ENCODE measurements at regions not wholly inside any gene's neighbourhood (a gene's known extent, or its start where the extent isn't known, plus 50 kb on each side); places are given as distances from the start of the nearest gene placed in this dataset.

DNA sequence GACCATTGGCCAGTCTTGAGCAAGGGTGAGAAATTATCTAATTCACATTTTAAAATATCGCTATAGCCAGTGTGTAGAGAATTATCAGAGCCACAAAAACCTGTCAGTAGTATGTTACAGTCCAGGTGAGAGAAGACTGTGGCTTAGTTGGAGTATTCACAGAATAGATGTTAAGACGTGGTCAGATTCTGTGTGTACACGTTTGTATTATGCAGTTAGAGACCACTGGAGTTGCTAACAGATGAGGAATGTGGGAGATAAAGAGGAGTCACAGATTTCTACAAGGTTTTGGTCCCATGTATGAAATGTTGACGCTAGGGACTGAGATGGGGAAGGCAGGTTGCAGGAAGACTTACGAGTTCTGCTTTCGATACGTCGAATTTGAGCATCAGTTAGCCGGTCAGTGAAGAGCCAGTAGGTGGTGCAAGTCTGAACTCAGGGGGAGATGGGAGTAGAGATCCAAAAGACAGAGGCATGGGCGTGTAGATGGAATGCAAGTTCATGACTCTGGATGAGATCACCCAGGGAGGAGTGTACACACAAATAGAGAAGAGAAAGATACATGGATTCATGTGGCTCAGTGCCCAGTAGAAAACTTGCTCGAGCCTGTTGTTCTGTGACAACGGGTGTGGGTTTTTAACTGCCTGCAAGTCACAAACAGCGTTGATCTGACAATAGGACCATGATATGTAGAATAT, 114.8 kb upstream of the FLRT2 start:
- Histone ChIP-seq H3K4me3 (peak overlapping the region; percentile 10), H3K36me3 (no peaks in the 10 kb centered on the region), H3K27ac (peak overlapping the region; percentile 59), H3K9me3 (no peaks in the 10 kb centered on the region), H3K27me3 (no peaks in the 10 kb centered on the region), H3K4me1 (peaks cover 20% of the 10 kb centered on the region)
- peak in 1 of 2 donors; percentile 68 for DNase-seq (ENCODE audit: low spot score in 2 of 2)
- TF ChIP-seq EP300 (IDR thresholded peaks at IDR 0.05), result no peak
- TF ChIP-seq POLR2A (IDR thresholded peaks at IDR 0.05), result no peak
- TF ChIP-seq, protein P1, sequence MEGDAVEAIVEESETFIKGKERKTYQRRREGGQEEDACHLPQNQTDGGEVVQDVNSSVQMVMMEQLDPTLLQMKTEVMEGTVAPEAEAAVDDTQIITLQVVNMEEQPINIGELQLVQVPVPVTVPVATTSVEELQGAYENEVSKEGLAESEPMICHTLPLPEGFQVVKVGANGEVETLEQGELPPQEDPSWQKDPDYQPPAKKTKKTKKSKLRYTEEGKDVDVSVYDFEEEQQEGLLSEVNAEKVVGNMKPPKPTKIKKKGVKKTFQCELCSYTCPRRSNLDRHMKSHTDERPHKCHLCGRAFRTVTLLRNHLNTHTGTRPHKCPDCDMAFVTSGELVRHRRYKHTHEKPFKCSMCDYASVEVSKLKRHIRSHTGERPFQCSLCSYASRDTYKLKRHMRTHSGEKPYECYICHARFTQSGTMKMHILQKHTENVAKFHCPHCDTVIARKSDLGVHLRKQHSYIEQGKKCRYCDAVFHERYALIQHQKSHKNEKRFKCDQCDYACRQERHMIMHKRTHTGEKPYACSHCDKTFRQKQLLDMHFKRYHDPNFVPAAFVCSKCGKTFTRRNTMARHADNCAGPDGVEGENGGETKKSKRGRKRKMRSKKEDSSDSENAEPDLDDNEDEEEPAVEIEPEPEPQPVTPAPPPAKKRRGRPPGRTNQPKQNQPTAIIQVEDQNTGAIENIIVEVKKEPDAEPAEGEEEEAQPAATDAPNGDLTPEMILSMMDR (IDR thresholded peaks at IDR 0.05), result peak in 1 of 2 donors; percentile 59
- TF ChIP-seq POLR2AphosphoS5 (IDR thresholded peaks at IDR 0.05), result peak in 1 of 3 donors; percentile 79
- WGBS, result 44% methylated on average over 13 of the region's 13 CpGs

- WGBS, result 22% methylated on average over 2 of the region's 2 CpGs
- no peak for DNase-seq (ENCODE audit: low spot score in 2 of 2)
- no peaks in the 10 kb centered on the region for H3K9me3 ChIP-seq
- no peaks in the 10 kb centered on the region for H3K36me3 ChIP-seq
- H3K4me1 ChIP-seq, result peaks cover 20% of the 10 kb centered on the region
- peak overlapping the region; percentile 59 for H3K27ac ChIP-seq
- no peak for TF ChIP-seq EP300 (IDR thresholded peaks at IDR 0.05)
- TF ChIP-seq POLR2AphosphoS5 (IDR thresholded peaks at IDR 0.05), result no peak
- TF ChIP-seq POLR2A (IDR thresholded peaks at IDR 0.05), result no peak
- TF ChIP-seq, protein P1 (IDR thresholded peaks at IDR 0.05), result no peak
- no peak overlapping the region for H3K4me3 ChIP-seq
- no peaks in the 10 kb centered on the region for H3K27me3 ChIP-seq
These were observed 113.2 kb upstream of the FLRT2 start for GRCh38 chr14:85416771-85417170.

GRCh38 chr14:85417396-85417795, 112.5 kb upstream of the FLRT2 start:
- Histone ChIP-seq H3K4me3 (no peak overlapping the region), H3K4me1 (peaks cover 20% of the 10 kb centered on the region), H3K36me3 (no peaks in the 10 kb centered on the region), H3K9me3 (no peaks in the 10 kb centered on the region), H3K27ac (no peak overlapping the region), H3K27me3 (no peaks in the 10 kb centered on the region)
- TF ChIP-seq, protein P1 (IDR thresholded peaks at IDR 0.05), result no peak
- TF ChIP-seq POLR2A (IDR thresholded peaks at IDR 0.05) (no peak), POLR2AphosphoS5 (IDR thresholded peaks at IDR 0.05) (no peak)
- WGBS, result 68% methylated on average over 2 of the region's 2 CpGs
- DNase-seq (ENCODE audit: low spot score in 2 of 2), result no peak

GRCh38 chr14:85418721-85419120, 111.2 kb upstream of the FLRT2 start:
- Histone ChIP-seq H3K27me3 (no peaks in the 10 kb centered on the region), H3K9me3 (no peaks in the 10 kb centered on the region), H3K27ac (no peak overlapping the region), H3K36me3 (no peaks in the 10 kb centered on the region), H3K4me3 (no peak overlapping the region), H3K4me1 (peaks cover 20% of the 10 kb centered on the region)
- TF ChIP-seq, protein P1 (IDR thresholded peaks at IDR 0.05), result no peak
- TF ChIP-seq EP300 (IDR thresholded peaks at IDR 0.05), result no peak
- TF ChIP-seq POLR2A (IDR thresholded peaks at IDR 0.05), result no peak
- no peak for TF ChIP-seq POLR2AphosphoS5 (IDR thresholded peaks at IDR 0.05)
- no peak for DNase-seq (ENCODE audit: low spot score in 2 of 2)
- 90% methylated on average over 1 of the region's 1 CpG for WGBS

DNA sequence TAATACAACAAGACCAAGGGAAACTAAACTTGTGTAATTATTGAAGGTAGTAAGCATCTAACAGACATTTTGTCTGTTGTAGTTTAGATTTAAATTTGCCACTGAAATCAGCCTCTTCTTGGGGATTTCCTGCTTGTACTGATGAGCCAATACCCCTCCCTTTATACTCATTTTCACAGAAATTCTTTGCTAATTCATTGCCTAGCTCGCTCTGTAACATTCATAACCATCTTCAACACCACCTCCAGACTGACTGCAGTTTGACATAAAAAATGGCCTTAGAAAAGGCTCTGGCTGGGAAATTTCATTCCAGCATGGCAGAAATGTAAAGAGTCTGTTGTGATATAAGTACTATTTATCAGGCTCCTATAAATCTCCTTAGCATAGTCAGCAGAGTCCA, 109.7 kb upstream of the FLRT2 start:
- H3K4me1 ChIP-seq, result peaks cover 20% of the 10 kb centered on the region
- H3K36me3 ChIP-seq, result no peaks in the 10 kb centered on the region
- TF ChIP-seq EP300 (IDR thresholded peaks at IDR 0.05), result no peak
- TF ChIP-seq POLR2AphosphoS5 (IDR thresholded peaks at IDR 0.05), result no peak
- TF ChIP-seq POLR2A (IDR thresholded peaks at IDR 0.05), result no peak
- TF ChIP-seq, protein P1 (IDR thresholded peaks at IDR 0.05), result no peak
- no peak overlapping the region for H3K4me3 ChIP-seq
- 64% methylated on average over 1 of the region's 1 CpG for WGBS
- H3K27me3 ChIP-seq, result no peaks in the 10 kb centered on the region
- no peaks in the 10 kb centered on the region for H3K9me3 ChIP-seq
- DNase-seq (ENCODE audit: low spot score in 2 of 2), result no peak
- H3K27ac ChIP-seq, result no peak overlapping the region
